AG09319 (cell line): ENCODE measurements at regions not wholly inside any gene's neighbourhood (a gene's known extent, or its start where the extent isn't known, plus 50 kb on each side); places are given as distances from the start of the nearest gene placed in this dataset.

Experiments used
- DNase-seq: peaks from one replicate; pipeline ENCODE4 v3.0.0-alpha.2; 2010; ENCODE audit warnings: low read depth; ENCODE audit errors: extremely low read depth
- TF ChIP-seq, protein P1 (sequence below): IDR thresholded peaks from 2 replicates; pipeline ENCODE4 v1.5.1; 2011; ENCODE audit warnings: low read depth, mild to moderate bottlenecking, inconsistent platforms, low read length, moderate library complexity

- TF ChIP-seq, protein P1, sequence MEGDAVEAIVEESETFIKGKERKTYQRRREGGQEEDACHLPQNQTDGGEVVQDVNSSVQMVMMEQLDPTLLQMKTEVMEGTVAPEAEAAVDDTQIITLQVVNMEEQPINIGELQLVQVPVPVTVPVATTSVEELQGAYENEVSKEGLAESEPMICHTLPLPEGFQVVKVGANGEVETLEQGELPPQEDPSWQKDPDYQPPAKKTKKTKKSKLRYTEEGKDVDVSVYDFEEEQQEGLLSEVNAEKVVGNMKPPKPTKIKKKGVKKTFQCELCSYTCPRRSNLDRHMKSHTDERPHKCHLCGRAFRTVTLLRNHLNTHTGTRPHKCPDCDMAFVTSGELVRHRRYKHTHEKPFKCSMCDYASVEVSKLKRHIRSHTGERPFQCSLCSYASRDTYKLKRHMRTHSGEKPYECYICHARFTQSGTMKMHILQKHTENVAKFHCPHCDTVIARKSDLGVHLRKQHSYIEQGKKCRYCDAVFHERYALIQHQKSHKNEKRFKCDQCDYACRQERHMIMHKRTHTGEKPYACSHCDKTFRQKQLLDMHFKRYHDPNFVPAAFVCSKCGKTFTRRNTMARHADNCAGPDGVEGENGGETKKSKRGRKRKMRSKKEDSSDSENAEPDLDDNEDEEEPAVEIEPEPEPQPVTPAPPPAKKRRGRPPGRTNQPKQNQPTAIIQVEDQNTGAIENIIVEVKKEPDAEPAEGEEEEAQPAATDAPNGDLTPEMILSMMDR = no peak
These were observed 320.5 kb upstream of the RSPO3 start for GRCh38 chr6:126797981-126798380.

GRCh38 chr6:126803769-126804168 lies 314.7 kb upstream of the RSPO3 start:
- DNase-seq = no peak
- TF ChIP-seq, protein P1 = no peak

More at GRCh38 chr6:126797981-126798380, 320.5 kb upstream of the RSPO3 start:
- no peak for DNase-seq

DNA sequence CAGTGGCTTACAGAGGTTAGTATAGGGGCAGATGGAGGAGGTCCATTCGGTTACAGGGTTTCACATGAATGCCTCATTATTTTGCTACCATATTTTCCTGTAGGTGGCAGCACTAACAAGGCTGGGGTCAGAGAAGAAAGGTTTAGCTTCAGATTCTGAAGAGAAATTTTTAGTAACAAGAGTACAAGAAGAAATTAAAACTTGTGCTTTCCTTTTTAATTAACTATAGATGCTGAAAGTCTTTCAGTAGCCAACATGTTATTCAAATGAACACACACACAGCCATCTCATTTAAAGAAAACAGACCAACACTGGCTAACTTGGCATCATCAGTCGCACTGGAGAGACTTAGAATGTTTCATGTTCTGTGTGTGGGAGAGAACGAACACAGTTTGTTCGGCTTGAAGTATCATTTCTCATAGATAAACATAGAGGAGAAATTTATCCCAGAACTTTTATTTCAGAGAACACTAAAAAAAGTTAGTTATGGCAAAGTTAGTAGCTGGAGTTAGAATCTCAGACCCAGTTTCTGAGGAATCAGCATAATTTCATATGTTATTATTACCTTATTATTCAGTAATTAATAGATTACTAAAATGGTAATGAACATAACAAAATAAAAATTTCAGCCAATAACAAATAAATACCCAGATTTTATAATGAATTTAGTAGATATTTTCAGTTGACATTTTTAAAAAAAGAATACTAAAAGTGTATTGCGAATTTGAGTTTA lies 314.0 kb upstream of the RSPO3 start:
- TF ChIP-seq, protein P1 = peak; percentile 76
- peak; percentile 10 for DNase-seq

- DNase-seq = no peak
- TF ChIP-seq, protein P1 = no peak
These were observed 312.6 kb upstream of the RSPO3 start for GRCh38 chr6:126805861-126806260.

- TF ChIP-seq, protein P1 = no peak
- DNase-seq = no peak
These were observed 310.6 kb upstream of the RSPO3 start for GRCh38 chr6:126807876-126808275.

DNA sequence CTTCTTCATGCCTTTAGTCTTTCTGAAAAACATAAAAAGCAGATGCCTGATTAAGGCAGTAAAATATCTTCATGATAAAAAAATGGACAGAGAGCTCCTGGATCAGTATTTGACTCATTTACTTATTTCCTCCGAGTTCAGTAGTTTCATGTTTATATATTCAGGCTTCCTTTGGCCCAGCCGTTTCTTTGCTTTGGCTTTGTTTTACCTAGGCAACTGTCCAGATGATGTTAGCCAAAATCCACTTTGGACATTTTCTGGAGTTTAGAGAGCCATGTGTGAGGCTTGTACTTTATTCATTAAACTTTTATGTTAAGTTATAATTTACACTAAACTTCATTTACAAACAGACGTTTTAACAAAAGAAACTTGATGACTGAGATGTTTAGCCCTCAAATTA lies 307.1 kb upstream of the RSPO3 start:
- TF ChIP-seq, protein P1 = no peak
- DNase-seq = peak; percentile 15

GRCh38 chr6:126812010-126812409 lies 306.5 kb upstream of the RSPO3 start:
- DNase-seq = no peak
- TF ChIP-seq, protein P1 = no peak
